ENCODE measurements at regions not wholly inside any gene's neighbourhood (a gene's known extent, or its start where the extent isn't known, plus 50 kb on each side); places are given as distances from the start of the nearest gene placed in this dataset.

DNA sequence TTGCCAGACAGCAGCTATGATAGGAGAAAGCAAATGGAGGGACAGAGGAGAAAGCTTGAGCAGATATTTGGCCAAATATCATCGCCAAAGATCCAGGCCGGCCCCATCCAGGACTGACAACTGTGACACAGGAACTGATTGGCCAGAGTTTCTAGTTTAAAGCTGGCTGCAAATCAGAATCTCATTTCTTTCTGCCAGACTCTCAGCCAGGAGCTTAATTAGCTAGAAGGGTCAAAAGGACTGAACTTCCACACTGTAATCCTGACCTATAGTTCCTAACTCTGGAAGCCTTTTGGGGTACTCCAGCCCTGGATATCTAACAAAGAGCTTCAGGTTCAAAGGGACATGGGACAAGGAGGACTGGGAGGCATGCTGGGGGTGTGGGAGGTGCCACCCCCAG, 106.7 kb upstream of the GNG12 start:
- no peak for TF ChIP-seq ZFX (IDR thresholded peaks at IDR 0.05)
- TF ChIP-seq, protein P1, sequence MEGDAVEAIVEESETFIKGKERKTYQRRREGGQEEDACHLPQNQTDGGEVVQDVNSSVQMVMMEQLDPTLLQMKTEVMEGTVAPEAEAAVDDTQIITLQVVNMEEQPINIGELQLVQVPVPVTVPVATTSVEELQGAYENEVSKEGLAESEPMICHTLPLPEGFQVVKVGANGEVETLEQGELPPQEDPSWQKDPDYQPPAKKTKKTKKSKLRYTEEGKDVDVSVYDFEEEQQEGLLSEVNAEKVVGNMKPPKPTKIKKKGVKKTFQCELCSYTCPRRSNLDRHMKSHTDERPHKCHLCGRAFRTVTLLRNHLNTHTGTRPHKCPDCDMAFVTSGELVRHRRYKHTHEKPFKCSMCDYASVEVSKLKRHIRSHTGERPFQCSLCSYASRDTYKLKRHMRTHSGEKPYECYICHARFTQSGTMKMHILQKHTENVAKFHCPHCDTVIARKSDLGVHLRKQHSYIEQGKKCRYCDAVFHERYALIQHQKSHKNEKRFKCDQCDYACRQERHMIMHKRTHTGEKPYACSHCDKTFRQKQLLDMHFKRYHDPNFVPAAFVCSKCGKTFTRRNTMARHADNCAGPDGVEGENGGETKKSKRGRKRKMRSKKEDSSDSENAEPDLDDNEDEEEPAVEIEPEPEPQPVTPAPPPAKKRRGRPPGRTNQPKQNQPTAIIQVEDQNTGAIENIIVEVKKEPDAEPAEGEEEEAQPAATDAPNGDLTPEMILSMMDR (conservative IDR thresholded peaks at IDR 0.05), result no peak
- H3K27ac ChIP-seq, result no peak overlapping the region

DNA sequence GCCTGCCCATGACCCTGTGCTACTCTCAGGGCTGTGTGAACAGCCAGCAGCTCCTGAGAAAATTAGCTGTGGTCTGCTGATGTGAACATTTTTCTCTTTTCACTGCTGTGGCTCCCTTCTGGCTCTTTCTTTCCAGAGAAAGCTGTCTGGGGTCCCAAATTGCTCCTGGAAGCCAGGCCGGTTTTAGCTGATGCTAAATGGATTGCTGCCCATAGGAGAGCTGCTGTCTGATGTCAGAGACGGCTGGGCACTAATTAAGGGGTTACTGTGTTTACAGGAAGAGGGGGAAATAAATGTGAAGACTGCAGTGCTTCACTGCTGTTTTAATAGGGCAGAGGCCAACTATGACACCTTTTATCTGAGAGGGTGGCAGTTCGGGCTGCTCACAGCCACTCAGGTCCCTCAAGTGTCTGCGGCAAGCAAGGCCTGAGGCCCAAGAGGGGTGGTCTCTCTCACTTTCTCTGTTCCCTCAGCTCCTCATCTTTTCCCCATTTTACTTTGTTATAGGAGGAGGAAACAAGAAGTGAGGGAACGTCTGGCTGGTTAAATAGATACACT, 106.0 kb upstream of the GNG12 start:
- H3K27ac ChIP-seq, result no peak overlapping the region
- no peak for TF ChIP-seq ZFX (IDR thresholded peaks at IDR 0.05)
- TF ChIP-seq, protein P1 (conservative IDR thresholded peaks at IDR 0.05), result no peak

DNA sequence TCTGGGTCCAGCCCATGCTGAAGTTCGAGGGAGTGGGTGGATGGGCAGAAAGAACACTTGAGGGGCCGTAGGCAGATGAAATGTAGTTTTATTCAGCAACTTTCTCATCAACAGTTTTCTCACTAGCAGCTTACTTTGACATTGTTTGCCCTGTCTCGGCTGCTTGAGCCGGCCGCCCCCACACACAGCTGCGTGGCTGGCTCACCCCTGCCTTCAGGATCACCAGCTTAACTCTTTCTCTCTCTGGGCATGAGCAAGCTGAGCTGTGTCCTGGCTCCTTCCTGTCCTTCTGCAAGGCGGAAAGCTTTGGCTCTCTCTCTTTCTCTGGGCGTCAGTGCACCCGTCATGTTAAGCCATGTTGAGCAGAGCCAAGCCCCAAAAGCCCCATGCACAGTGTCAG, 104.4 kb upstream of the GNG12 start:
- no peak overlapping the region for H3K27ac ChIP-seq
- TF ChIP-seq ZFX (IDR thresholded peaks at IDR 0.05), result no peak
- TF ChIP-seq, protein P1 (conservative IDR thresholded peaks at IDR 0.05), result no peak

DNA sequence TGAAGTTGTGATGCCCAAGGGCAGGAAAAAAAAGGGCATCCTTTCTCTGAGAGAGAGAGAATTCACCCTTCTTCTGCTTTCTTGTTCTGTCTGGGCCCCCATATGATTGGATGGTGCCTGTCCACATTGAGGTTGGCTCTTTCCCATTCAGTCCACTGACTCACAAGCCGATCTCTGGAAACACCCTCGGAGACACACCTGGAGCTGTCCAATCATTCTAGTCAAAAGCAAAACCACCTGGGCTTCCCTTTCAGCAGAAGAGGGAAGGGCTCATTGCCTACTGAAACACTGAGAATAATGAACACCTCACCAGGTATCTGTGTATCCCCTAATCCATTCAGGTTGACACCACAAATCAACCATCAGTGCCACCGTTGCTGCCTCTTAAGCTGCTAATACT, 103.7 kb upstream of the GNG12 start:
- H3K27ac ChIP-seq, result no peak overlapping the region
- TF ChIP-seq ZFX (IDR thresholded peaks at IDR 0.05), result no peak
- TF ChIP-seq, protein P1 (conservative IDR thresholded peaks at IDR 0.05), result no peak

DNA sequence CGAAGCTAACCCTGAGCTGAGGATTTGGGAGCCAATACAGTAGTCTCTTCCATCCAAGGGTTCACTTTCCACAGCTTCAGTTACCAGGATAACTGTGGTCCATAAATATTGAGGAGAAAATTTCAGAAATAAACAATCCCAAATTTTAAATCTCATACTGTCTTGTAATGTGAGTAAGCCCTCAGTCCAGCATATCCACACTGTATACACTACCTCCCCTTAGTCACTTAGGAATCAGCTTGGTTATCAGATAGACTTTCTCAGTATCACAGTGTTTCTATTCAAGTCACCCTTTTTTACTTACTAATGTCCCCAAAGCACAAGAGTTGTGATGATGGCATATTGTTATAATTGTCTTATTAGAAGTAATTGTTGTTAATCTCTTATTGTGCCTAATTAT, 102.3 kb upstream of the GNG12 start:
- no peak for TF ChIP-seq ZFX (IDR thresholded peaks at IDR 0.05)
- TF ChIP-seq, protein P1 (conservative IDR thresholded peaks at IDR 0.05), result no peak
- no peak overlapping the region for H3K27ac ChIP-seq

DNA sequence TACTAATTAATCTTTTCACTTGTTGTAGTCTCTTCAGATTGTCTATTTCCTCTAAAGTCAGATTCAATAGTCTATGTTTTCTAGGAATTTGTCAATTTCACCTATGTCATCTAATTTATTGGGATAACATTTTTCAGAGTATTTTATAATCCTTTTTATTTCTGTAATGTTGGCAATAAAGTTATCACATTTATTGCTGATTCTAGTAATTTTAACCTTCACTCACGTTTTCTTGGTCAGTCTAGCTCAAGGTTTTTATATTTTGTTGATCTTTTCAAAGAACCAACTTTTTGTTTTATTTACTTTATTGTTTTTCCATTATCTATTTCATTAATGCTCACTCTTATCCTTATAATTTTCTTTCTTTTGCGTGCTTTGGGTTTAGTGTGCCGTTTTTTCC, 97.9 kb upstream of the GNG12 start:
- H3K27ac ChIP-seq, result no peak overlapping the region
- TF ChIP-seq, protein P1 (conservative IDR thresholded peaks at IDR 0.05), result no peak
- TF ChIP-seq ZFX (IDR thresholded peaks at IDR 0.05), result no peak

DNA sequence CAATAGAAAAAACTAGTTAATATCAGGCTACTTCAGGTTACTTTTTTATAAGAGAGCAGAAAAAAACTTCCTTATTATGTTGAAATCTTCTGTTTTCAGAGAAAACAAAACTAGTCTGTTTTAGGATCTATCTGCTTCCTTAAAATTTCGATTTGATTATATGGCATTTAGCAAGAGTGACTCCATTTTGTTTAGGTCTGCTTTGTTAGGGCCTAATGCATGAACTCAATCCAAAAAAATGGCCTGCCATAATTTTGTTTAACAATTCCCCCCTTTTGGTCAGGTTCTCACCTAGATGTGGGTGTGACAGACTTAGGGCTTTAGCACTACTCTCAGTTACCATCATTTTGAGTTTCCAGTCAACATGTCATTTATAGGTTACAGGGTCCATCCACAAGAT, 89.8 kb upstream of the GNG12 start:
- H3K27ac ChIP-seq, result no peak overlapping the region
- TF ChIP-seq ZFX (IDR thresholded peaks at IDR 0.05), result no peak
- TF ChIP-seq, protein P1 (conservative IDR thresholded peaks at IDR 0.05), result no peak
